HG03575 (cell line): ENCODE measurements at regions not wholly inside any gene's neighbourhood (a gene's known extent, or its start where the extent isn't known, plus 50 kb on each side); places are given as distances from the start of the nearest gene placed in this dataset.

Experiments used
- ATAC-seq: cut with Tn5 transposase; IDR thresholded peaks from one replicate; pipeline ENCODE4 v1.9.1; 2021; ENCODE audit not compliant: unreplicated experiment, insufficient number of reproducible peaks, low FRiP score; ENCODE audit errors: extremely low read depth

DNA sequence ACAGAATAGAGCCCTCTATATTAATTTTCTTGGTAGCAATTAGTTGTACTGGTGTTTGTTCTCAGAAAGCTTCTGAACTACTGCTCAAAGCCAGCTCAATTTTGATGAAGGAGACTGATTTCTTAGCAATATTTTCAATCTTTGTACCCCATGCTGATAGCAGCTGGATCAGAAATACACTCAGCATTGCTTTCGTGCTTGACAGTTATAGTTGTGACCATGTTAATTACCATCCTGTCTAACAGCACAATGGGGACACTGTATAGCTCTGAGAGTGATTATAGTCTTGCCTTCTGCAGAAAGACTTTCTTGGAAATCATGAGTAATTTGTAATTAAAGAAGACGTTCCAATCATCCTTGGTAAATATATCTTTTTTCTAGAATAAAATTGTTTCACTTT, 79.7 kb upstream of the GNPDA2 start:
- no peak for ATAC-seq

DNA sequence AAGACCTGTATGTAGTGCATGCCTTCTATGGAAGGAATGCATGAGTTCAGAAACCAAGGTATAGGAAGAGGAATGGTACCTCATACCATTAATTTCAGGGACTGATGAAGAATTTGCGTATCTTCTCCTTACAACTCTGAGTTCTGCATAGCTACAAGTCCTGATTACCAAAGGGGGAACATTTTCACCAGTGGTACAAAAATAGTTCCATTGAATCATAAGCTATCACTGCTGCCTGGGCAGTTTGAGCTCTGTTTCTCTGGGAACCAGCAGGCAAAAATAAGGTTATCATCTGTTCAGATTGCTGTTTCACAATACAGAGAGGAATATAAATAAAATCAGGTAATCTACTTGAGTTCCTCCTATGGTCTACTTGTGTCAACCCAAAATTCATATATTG, 77.9 kb upstream of the GNPDA2 start:
- no peak for ATAC-seq

DNA sequence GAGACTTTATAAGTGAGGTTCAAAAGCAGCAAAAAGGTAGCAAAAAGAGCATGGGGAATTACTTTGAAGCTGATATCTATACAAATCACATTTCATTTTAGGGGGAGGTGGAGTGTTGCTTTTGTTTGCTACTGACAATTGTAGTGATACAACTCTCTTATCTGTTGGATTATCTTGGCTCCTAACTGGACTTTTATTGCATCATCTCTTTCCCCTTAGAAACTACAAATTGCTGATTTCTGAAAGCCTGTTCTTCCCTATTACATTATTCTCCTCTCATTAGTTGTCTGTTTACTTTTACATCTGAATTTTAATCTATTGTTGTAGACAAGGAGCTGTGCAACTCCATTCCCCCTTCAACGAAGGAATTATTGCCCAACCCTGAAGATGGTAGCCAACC, 75.0 kb upstream of the GNPDA2 start:
- no peak for ATAC-seq

DNA sequence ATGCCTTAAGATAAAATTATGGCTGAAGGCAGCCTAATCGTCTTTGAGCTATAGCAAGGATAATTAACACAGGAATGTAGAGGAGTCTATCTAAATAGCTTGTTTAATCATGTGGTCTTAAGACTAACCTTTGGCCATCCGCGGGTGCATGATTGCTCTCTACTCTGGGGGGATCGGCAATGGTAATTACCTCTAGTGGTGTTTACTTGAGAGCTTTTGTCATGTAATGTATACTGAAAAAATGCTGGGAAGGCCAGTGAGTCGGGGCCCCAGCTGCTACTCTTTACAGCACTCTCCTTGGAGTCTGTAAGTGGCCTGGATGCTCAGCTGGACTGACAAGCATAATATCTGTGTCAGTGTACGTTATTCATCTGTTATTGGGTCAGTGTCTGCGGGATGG, 65.5 kb upstream of the GNPDA2 start:
- no peak for ATAC-seq

DNA sequence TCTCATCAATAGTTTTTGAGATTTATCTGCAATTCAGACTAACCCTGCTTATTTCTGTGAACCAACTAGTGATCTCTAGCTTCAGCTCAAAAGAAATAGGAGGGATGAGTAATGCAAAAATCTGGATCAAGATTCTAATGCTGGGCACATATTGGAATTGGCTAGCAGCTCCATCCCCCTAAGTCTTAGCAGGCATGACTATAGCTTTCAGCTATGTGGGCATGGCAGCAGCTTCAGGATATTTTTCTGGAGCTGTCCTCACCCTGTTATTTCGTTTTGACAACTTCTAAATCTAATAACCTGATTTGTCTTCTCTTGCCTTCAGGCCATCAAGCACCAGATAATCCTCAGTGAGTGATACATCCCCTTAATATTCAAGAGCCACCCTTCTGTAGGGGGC, 50.8 kb upstream of the GNPDA2 start:
- ATAC-seq, result no peak
